GOT3 (cell line): ENCODE measurements at regions not wholly inside any gene's neighbourhood (a gene's known extent, or its start where the extent isn't known, plus 50 kb on each side); places are given as distances from the start of the nearest gene placed in this dataset.
A peak's percentile ranks its signal among the peaks of the same experiment; 100 is the strongest.

Source experiments
- DNase-seq: peaks from one replicate; lab custom pipeline; 2025; ENCODE audit warnings: mixed read lengths; lab: John Stamatoyannopoulos, UW

- no peak for DNase-seq
Observed at GRCh38 chr2:240226672-240227537, 86.4 kb upstream of the OTOS start.

- DNase-seq, result no peak
Observed at GRCh38 chr2:240227538-240228428, 87.3 kb upstream of the OTOS start.

GRCh38 chr2:240229005-240229404 is 88.5 kb upstream of the OTOS start:
- DNase-seq, result no peak

- DNase-seq, result no peak
Observed at GRCh38 chr2:240229603-240230235, 89.3 kb upstream of the OTOS start.

GRCh38 chr2:240230291-240230931 is 90.0 kb upstream of the OTOS start:
- DNase-seq, result no peak

- no peak for DNase-seq
Observed at GRCh38 chr2:240231838-240232244, 91.4 kb upstream of the OTOS start.

- DNase-seq, result no peak
Observed at GRCh38 chr2:240232264-240232915, 91.9 kb upstream of the OTOS start.

- peak; percentile 42 for DNase-seq
Observed at GRCh38 chr2:240232961-240233884, 92.8 kb upstream of the OTOS start.

- no peak for DNase-seq
Observed at GRCh38 chr2:240233885-240234502, 93.5 kb upstream of the OTOS start.

GRCh38 chr2:240234503-240234951 is 94.1 kb upstream of the OTOS start:
- DNase-seq, result no peak

- DNase-seq, result no peak
Observed at GRCh38 chr2:240235149-240235803, 94.8 kb upstream of the OTOS start.

- DNase-seq, result no peak
Observed at GRCh38 chr2:240235811-240236210, 95.4 kb upstream of the OTOS start.

- DNase-seq, result no peak
Observed at GRCh38 chr2:240236217-240237111, 96.0 kb upstream of the OTOS start.

GRCh38 chr2:240237609-240238174 is 97.2 kb upstream of the OTOS start:
- DNase-seq, result no peak

- no peak for DNase-seq
Observed at GRCh38 chr2:240238201-240238600, 97.7 kb upstream of the OTOS start.

GRCh38 chr2:240238786-240239185 is 98.3 kb upstream of the OTOS start:
- DNase-seq, result no peak

GRCh38 chr2:240239325-240239724 is 98.9 kb upstream of the OTOS start:
- no peak for DNase-seq
